Stomach (tissue), 8 donors: ENCODE measurements at regions not wholly inside any gene's neighbourhood (a gene's known extent, or its start where the extent isn't known, plus 50 kb on each side); places are given as distances from the start of the nearest gene placed in this dataset.

ENCODE experiments used
- DNase-seq, 2 donors: peaks; one replicate each; pipeline versions ENCODE4 v3.0.0 to v3.0.0-alpha.2; 2013 to 2019
- H3K27ac ChIP-seq, 5 donors: fragments of 200-600 bp in 4 of 5; sonication (generic) in 4 of 5; one replicate each; pipeline ENCODE4 v1.5.1; 2013 to 2019; ENCODE audit warnings: mild to moderate bottlenecking in 1 of 5, moderate library complexity in 1 of 5
- H3K27me3 ChIP-seq, 3 donors: fragments of 200-600 bp; sonication (generic); one replicate each; pipeline ENCODE4 v1.5.1; 2017 to 2019; ENCODE audit warnings: mixed run types in 1 of 3
- H3K36me3 ChIP-seq, 4 donors: fragments of 200-600 bp; sonication (generic); 1 replicate in 3 of 4; 2 replicates in 1 of 4; pipeline ENCODE4 v1.5.1; 2016 to 2019
- H3K4me1 ChIP-seq, 4 donors: fragments of 200-600 bp; sonication (generic); one replicate each; pipeline ENCODE4 v1.5.1; 2016 to 2019
- H3K4me3 ChIP-seq, 4 donors: fragments of 200-600 bp; sonication (generic) in 3 of 4; one replicate each; pipeline ENCODE4 v1.5.1; 2016 to 2019; ENCODE audit warnings: mild to moderate bottlenecking in 1 of 4
- H3K9me3 ChIP-seq, 4 donors: fragments of 200-600 bp; sonication (generic); one replicate each; pipeline ENCODE4 v1.5.1; 2016 to 2019
- EP300 ChIP-seq: sonication (generic); formaldehyde crosslinking; IDR thresholded peaks from one replicate; pipeline ENCODE4 v1.6.1; 2017; ENCODE audit warnings: antibody characterized with exemption
- POLR2A ChIP-seq, 4 donors: fragments of 450-650 bp; IDR thresholded peaks; one replicate each; pipeline ENCODE4 v1.6.1; 2016; ENCODE audit warnings: antibody characterized with exemption in 4 of 4, control low read depth in 2 of 4, mild to moderate bottlenecking in 1 of 4, moderate library complexity in 1 of 4
- POLR2AphosphoS5 ChIP-seq, 3 donors: sonication (generic); formaldehyde crosslinking; IDR thresholded peaks; one replicate each; pipeline ENCODE4 v1.6.1; 2016; ENCODE audit warnings: antibody characterized with exemption in 3 of 3
- WGBS, 5 donors: extraction: QIAGEN DNeasy Blood & Tissue Kit in 3 of 5; methylation state at CpG; one replicate each; pipeline versions ENCODE4 v1.1.5 to v1.1.7; 2013 to 2018; 5-methylcytosine and 5-hydroxymethylcytosine counted together
- intact Hi-C: fragments of 100-400 bp; cut with DNase I; formaldehyde crosslinking; loops from one replicate; pipeline ENCODE4 v1.15.1; 2023; ENCODE audit warnings: low total_unique reads
- TF ChIP-seq, protein P1 (sequence below), 7 experiments: fragments of 450-650 bp in 4 of 7; fragments of 200-600 bp in 3 of 7; sonication (generic) in 3 of 7; IDR thresholded peaks; one replicate each; pipeline ENCODE4 v1.5.1; 2016 to 2019; ENCODE audit warnings: antibody characterized with exemption in 7 of 7, control low read depth in 2 of 7, mild to moderate bottlenecking in 1 of 7
- donor health status: healthy with polysubstance abuse.
- donor health status: Bipolar disorder and iron deficiency.
- donor health status: healthy.

DNA sequence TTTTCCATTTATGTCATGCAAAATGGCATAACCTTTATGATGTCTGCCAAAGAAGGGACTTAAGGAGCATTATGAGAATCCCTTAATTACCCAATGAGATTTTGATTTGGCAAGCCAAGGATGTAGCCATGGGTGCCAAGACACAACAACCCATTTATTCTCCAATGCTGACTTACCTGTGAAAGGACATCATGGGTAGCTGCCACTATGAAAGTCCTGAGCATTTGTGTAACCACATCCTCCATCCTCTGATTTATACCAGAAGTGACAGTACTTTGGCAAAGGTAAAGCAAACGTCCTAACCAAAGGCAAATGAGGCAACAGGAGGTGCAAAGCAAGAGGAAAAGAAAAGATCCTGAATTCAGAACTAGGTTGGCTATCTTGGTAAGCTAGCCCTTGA, 87.3 kb upstream of the EMCN start:
- intact Hi-C loops: no loop called here
- WGBS, 5 donors: 23 to 48% (median 30%) methylated on average over 1 of the region's 1 CpG

DNA sequence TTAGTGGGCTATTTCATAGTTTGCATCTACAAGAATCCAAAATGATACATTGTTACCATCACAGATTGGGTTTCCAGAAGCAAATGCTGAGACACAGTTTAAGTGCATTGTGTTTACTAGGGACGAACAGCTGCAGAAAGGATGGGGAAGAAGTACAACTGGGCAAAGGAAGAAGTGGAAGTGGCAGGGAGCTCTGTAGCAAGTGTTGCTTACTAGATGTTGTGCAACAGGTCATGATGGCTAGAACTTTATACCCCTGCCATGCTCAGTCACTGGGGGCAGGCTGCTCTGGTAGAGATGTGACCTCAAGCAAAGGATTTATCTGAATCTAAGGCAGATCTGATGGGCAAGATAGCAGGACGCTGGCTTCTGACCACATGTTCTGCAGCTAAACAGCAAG, 76.1 kb upstream of the EMCN start:
- Histone ChIP-seq H3K4me3 (no peak overlapping the region), H3K27ac (no peak overlapping the region), H3K27me3 (no peaks in the 10 kb centered on the region), H3K4me1 (peaks cover 0 to 13% (median 7%) of the 10 kb centered on the region in 4 donors), H3K9me3 (no peaks in the 10 kb centered on the region), H3K36me3 (no peaks in the 10 kb centered on the region)
- 40 to 67% (median 54%) methylated on average over 2 of the region's 2 CpGs for WGBS, 5 donors
- no peak for DNase-seq
- TF ChIP-seq, protein P1, sequence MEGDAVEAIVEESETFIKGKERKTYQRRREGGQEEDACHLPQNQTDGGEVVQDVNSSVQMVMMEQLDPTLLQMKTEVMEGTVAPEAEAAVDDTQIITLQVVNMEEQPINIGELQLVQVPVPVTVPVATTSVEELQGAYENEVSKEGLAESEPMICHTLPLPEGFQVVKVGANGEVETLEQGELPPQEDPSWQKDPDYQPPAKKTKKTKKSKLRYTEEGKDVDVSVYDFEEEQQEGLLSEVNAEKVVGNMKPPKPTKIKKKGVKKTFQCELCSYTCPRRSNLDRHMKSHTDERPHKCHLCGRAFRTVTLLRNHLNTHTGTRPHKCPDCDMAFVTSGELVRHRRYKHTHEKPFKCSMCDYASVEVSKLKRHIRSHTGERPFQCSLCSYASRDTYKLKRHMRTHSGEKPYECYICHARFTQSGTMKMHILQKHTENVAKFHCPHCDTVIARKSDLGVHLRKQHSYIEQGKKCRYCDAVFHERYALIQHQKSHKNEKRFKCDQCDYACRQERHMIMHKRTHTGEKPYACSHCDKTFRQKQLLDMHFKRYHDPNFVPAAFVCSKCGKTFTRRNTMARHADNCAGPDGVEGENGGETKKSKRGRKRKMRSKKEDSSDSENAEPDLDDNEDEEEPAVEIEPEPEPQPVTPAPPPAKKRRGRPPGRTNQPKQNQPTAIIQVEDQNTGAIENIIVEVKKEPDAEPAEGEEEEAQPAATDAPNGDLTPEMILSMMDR (IDR thresholded peaks at IDR 0.05): no peak
- TF ChIP-seq POLR2AphosphoS5 (IDR thresholded peaks at IDR 0.05): no peak
- TF ChIP-seq POLR2A (IDR thresholded peaks at IDR 0.05): no peak
- no peak for TF ChIP-seq EP300
- intact Hi-C loops: no loop called here

More for the DNA sequence above, 87.3 kb upstream of the EMCN start:
- no peak for DNase-seq
- TF ChIP-seq, protein P1 (IDR thresholded peaks at IDR 0.05): no peak
- TF ChIP-seq POLR2AphosphoS5 (IDR thresholded peaks at IDR 0.05): no peak
- Histone ChIP-seq H3K27me3 (no peaks in the 10 kb centered on the region), H3K4me3 (no peak overlapping the region), H3K27ac (no peak overlapping the region), H3K4me1 (no peaks in the 10 kb centered on the region), H3K36me3 (no peaks in the 10 kb centered on the region), H3K9me3 (no peaks in the 10 kb centered on the region)

DNA sequence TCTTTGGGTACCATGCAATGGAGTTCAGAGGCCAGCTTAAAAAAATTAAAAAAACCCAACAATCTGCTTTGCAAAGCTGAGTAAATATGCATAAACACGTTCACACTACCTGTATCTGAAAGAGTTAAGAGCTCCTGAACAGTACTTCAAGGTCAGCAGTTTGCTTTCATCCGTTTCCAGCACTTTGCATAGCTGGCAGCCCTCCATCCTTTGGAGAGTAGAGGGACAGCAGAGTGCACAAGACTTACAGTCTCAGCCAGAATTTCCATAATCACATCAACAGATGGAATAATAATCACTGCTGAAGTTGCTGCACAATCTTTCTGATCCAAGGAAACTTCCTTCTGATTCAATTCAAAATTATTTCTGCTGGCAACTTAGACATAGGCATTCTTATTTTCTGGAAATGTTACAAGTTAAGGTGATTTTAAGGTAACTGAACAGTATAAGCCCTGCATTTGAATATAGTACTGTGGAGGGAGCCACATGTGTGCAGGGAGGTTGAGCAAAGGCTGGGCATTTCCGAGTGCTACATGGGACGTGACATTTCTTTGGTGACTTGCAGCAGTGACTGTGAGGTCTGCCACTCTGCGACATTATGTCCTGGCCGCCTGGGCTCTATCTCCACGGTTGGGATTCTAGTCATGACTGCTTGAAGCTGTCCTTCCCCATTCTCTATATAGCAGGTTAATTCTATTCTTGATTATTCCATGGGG, 73.5 kb upstream of the EMCN start:
- peak; percentile 71 to 86 for DNase-seq
- TF ChIP-seq POLR2AphosphoS5 (IDR thresholded peaks at IDR 0.05) (no peak), POLR2A (IDR thresholded peaks at IDR 0.05) (no peak), EP300 (no peak)
- TF ChIP-seq, protein P1 (IDR thresholded peaks at IDR 0.05): no peak
- Histone ChIP-seq H3K9me3 (no peaks in the 10 kb centered on the region), H3K27ac (no peak overlapping the region), H3K4me3 (no peak overlapping the region), H3K27me3 (no peaks in the 10 kb centered on the region), H3K4me1 (peaks cover 0 to 13% (median 7%) of the 10 kb centered on the region in 4 donors), H3K36me3 (no peaks in the 10 kb centered on the region)
- WGBS, 5 donors: 28 to 46% (median 38%) methylated on average over 7 of the region's 7 CpGs
- intact Hi-C loops: no loop called here

DNA sequence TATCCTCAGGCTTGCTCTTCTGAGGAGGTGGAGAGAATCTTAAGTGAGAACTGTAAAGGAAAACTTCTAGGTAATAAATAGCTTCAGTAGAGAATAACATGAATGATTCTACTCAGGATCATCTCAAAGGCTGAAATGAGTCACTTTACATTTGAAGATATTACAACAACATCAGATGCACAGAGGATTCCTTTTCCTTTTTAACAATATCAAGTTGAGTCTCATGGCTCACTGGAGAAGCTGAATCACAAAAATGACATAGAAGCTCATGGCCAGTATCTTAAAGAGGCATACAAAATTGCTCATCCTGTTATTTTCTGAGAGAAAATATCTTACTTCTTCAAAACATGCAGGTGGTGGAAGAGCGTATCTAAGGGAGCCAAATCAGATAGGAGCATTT, 72.5 kb upstream of the EMCN start:
- 73 to 88% (median 80%) methylated on average over 1 of the region's 1 CpG for WGBS, 5 donors
- intact Hi-C loops: no loop called here
- H3K9me3 ChIP-seq: no peaks in the 10 kb centered on the region
- no peak overlapping the region for H3K4me3 ChIP-seq
- TF ChIP-seq, protein P1 (IDR thresholded peaks at IDR 0.05): no peak
- TF ChIP-seq POLR2A (IDR thresholded peaks at IDR 0.05): no peak
- no peak for TF ChIP-seq POLR2AphosphoS5 (IDR thresholded peaks at IDR 0.05)
- TF ChIP-seq EP300: no peak
- H3K27ac ChIP-seq: no peak overlapping the region
- H3K27me3 ChIP-seq: no peaks in the 10 kb centered on the region
- H3K36me3 ChIP-seq: no peaks in the 10 kb centered on the region
- DNase-seq: no peak
- H3K4me1 ChIP-seq: peaks cover 0 to 13% (median 7%) of the 10 kb centered on the region in 4 donors
